ENCODE measurements at regions not wholly inside any gene's neighbourhood (a gene's known extent, or its start where the extent isn't known, plus 50 kb on each side); places are given as distances from the start of the nearest gene placed in this dataset.

GRCh38 chrX:10288373-10288975 is 131.7 kb downstream of the CLCN4 start:
- in situ Hi-C loops (cut with HindIII; ENCODE audit: low pct_ligation_motif_present, low sequenced_read_pairs): no loop called here
- no peak for TF ChIP-seq CTCF (IDR thresholded peaks at IDR 0.05; ENCODE audit: low read depth, low read length, missing control alignments)
- no peaks in the 10 kb centered on the region for H3K36me3 ChIP-seq (replicated peaks)
- DNase-seq: no peak
- no peaks in the 10 kb centered on the region for H3K27me3 ChIP-seq (replicated peaks)
- no peak overlapping the region for H3K4me3 ChIP-seq (ENCODE audit: low read depth, low read length)
- no peak overlapping the region for H3K27ac ChIP-seq

GRCh38 chrX:10296576-10296975 is 139.8 kb downstream of the CLCN4 start:
- H3K36me3 ChIP-seq (replicated peaks): no peaks in the 10 kb centered on the region
- DNase-seq: peak; percentile 25
- no peak overlapping the region for H3K4me3 ChIP-seq (ENCODE audit: low read depth, low read length)
- H3K27ac ChIP-seq: no peak overlapping the region
- H3K27me3 ChIP-seq (replicated peaks): no peaks in the 10 kb centered on the region
- in situ Hi-C loops (cut with HindIII; ENCODE audit: low pct_ligation_motif_present, low sequenced_read_pairs): no loop called here
- TF ChIP-seq CTCF (IDR thresholded peaks at IDR 0.05; ENCODE audit: low read depth, low read length, missing control alignments): no peak

DNA sequence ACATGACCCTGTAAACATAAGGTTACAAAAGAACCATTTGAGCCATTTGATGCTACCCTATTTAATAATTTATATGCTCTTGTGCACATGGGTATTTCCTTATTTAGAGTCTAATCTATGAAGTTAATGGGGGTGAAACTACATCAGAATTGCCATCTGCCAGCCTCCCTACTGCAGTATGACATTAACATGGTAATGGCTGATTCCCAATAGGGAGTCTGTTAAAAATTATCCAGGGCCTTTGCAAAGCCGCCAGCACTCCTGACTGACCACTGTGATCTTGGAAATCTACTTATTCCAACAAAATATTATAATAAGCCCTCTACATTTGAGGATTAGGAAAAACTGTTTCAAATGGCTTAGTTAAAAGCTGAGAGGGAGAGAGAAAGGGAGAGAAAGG is 153.7 kb downstream of the CLCN4 start:
- no peak overlapping the region for H3K4me3 ChIP-seq (ENCODE audit: low read depth, low read length)
- no peak for TF ChIP-seq CTCF (IDR thresholded peaks at IDR 0.05; ENCODE audit: low read depth, low read length, missing control alignments)
- in situ Hi-C loops (cut with HindIII; ENCODE audit: low pct_ligation_motif_present, low sequenced_read_pairs): no loop called here
- no peaks in the 10 kb centered on the region for H3K27me3 ChIP-seq (replicated peaks)
- DNase-seq: no peak
- H3K27ac ChIP-seq: no peak overlapping the region
- no peaks in the 10 kb centered on the region for H3K36me3 ChIP-seq (replicated peaks)

DNA sequence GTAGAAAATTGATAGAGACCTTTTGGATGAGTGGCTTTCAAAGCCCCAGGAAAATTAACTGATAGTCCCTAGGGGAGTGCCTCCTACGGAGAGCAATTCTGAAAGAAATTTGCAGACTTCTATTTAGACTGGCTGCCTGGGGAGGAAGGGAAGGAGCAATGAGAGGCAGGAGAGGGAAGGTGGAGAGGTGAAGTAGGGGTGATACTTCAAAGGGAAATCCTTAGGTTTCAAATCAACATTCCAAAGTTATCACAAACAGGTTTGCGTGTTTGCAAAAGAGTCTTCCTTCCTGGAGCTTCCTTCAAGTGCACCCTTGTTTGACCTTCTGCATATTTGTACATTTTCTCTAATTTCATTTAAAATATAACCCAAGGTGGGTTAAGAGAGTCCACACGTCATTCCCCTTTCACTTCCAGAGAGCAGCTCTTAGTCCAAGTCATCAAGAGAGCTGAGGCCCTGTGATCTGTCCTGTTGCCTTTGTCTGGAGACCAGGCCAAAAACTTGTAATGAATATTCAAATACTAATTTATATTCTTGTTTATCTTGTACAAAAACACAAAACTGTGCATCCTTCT is 157.8 kb downstream of the CLCN4 start:
- no peak overlapping the region for H3K27ac ChIP-seq
- H3K27me3 ChIP-seq (replicated peaks): no peaks in the 10 kb centered on the region
- in situ Hi-C loops (cut with HindIII; ENCODE audit: low pct_ligation_motif_present, low sequenced_read_pairs): no loop called here
- no peak overlapping the region for H3K4me3 ChIP-seq (ENCODE audit: low read depth, low read length)
- no peaks in the 10 kb centered on the region for H3K36me3 ChIP-seq (replicated peaks)
- DNase-seq: no peak
- no peak for TF ChIP-seq CTCF (IDR thresholded peaks at IDR 0.05; ENCODE audit: low read depth, low read length, missing control alignments)

DNA sequence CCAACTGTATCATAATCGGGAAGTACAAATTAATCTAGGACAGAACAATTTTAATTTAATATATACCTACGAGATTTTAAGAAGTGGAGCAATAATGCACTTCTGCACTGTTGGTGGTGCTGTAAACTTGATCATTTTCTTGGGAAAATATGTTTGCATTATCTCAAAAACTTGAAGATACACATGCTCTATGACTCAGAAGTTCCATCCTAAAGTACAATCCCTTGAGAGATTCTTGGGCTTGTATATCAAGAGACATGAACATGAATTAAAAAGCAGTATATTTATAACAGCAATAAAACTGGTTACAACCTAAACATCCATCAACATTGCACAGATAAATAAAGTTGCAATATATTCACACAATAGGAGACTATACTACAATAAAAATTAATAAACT is 168.8 kb downstream of the CLCN4 start:
- no peaks in the 10 kb centered on the region for H3K36me3 ChIP-seq (replicated peaks)
- H3K4me3 ChIP-seq (ENCODE audit: low read depth, low read length): no peak overlapping the region
- peak; percentile 7 for DNase-seq
- H3K27me3 ChIP-seq (replicated peaks): no peaks in the 10 kb centered on the region
- H3K27ac ChIP-seq: no peak overlapping the region
- TF ChIP-seq CTCF (IDR thresholded peaks at IDR 0.05; ENCODE audit: low read depth, low read length, missing control alignments): no peak
- in situ Hi-C loops (cut with HindIII; ENCODE audit: low pct_ligation_motif_present, low sequenced_read_pairs): no loop called here

DNA sequence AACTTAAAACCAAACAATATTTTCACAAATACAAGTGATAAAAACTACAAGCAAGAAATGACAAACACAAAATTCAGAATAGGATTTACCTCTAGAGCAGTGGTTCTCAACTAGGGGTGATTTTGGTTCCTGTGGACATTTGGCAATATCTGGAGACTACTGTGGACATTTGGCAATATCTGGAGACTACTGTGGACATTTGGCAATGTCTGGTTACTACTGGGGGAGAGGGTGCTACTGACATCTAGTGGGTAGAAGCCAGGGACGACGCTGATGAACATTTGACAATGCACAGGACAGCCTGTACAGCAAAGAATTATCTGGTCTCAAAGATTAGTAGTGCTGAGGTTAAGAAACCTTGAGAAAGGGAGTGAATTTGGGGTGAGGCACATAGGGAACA is 169.8 kb downstream of the CLCN4 start:
- in situ Hi-C loops (cut with HindIII; ENCODE audit: low pct_ligation_motif_present, low sequenced_read_pairs): no loop called here
- no peaks in the 10 kb centered on the region for H3K36me3 ChIP-seq (replicated peaks)
- peak; percentile 50 for DNase-seq
- H3K4me3 ChIP-seq (ENCODE audit: low read depth, low read length): no peak overlapping the region
- no peaks in the 10 kb centered on the region for H3K27me3 ChIP-seq (replicated peaks)
- peak; percentile 66 for TF ChIP-seq CTCF (IDR thresholded peaks at IDR 0.05; ENCODE audit: low read depth, low read length, missing control alignments)
- no peak overlapping the region for H3K27ac ChIP-seq
